NCI-H2107 treated with DMSO at 0.1 percent for 48 hours (cell line): ENCODE measurements at regions not wholly inside any gene's neighbourhood (a gene's known extent, or its start where the extent isn't known, plus 50 kb on each side); places are given as distances from the start of the nearest gene placed in this dataset.
"Not testable (repeated sequence)": the region's sequence is repeated elsewhere in the genome, so short reads cannot be mapped to it uniquely, and the experiment has no call there.

Experiments used
- DNase-seq: peaks from one replicate; lab custom pipeline; 2025; ENCODE audit not compliant: unreplicated experiment; lab: John Stamatoyannopoulos, UW

DNA sequence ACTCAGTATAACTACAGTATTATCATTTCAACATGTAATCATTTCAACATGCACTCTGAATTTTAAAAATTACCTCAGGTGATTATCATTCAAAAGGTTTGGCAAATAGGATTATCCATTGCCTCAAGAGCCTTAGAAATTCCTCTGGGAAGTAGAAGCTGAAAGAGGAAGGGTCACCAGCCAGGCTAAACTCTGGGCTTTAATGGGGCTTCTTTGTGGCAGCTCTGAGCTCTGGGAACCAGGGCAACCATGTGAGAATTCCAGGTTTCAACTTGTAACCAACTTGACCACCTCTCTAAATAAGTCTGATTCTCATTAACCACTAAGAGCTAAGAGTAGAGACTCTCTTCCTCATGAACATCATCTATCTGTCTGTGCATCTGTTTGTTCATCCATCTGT lies 117.2 kb upstream of the MED14 start:
- no peak for DNase-seq

DNA sequence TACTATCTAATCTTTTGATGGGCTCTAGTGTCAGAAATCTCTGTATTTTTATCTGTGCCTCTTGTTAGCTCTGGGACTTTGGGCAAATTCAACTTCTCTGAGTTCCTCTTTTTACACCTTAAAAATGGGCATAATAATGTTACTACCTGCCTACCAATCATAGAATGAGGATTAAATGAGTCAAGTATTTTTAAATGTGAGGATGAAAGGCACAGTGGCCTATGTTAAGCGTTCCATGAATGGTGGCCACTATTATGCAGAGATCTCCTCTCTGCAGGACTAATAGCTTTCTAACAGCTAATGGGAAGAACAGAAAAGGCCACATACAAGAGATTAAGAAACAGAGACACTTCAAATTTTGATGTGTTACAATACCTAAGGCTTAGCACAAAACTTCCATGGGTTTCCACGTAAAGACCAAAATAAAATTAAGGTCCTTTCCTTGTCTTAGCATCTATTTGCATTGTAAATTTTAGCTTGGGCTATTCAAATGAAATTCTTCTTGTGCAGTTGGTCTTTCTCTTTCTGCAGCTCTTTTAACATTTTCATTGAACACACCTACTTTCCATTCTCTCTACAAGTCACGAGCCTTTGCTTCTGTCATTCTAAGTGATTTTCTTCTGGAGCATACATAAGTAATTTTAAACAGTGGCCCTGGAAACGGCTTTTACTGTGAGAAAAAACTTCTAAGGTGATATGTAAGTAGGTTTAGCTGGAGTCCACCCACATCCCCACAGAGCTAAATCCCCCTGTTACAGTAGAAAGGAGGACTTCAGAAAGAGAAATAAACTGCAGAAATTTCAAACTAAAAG lies 117.9 kb upstream of the MED14 start:
- DNase-seq = no peak

DNA sequence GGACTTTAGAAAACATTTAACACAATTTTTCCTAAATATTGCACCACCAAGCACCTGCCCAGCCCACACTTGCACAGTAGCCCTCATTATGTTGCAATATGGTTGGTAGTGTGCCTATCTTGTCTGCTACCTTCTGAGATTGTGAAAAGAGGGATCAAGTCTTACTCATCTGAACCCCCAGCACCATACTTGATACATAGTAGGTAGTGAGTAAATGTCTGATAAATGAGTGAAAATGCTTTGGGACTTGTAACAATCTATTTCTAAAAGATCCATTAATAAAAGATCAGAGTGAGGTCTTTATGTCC lies 118.4 kb upstream of the MED14 start:
- DNase-seq = no peak

DNA sequence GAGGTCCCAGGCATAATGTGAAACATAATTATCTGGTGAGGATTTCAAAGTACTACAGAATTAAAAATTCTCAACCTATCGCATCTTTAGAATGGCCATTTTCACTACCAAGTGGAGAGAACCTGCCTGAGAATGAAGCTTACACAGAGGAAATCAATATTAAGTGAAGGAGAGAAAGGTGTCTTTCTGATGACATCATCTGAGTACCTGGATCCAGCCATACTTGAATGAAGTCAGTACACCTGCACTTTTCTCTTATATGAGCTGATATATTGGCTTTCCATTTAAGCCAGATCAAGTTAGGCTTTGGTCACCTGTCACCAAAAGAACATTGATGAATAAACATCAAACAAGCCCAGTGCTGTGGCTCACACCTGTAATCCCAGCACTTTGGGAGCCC lies 118.9 kb upstream of the MED14 start:
- no peak for DNase-seq

DNA sequence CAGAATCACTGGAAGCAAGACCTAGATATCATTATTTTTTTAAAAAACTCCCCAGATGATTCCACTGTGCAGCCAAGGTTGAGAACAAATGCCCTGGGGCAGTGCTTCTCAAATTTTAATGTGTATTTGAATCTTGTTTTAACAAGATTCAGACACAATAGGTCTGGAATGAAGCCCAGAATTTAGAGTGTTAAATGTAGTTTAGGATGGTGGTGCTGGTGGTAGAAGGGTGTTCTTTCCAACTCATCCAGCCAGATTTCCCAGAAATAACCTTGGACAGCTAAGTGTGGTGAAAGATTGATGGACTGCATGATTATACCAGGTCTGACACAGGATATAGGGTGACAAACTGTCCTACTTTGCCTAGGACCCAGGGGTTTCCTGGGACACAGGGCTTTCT lies 120.1 kb upstream of the MED14 start:
- no peak for DNase-seq

DNA sequence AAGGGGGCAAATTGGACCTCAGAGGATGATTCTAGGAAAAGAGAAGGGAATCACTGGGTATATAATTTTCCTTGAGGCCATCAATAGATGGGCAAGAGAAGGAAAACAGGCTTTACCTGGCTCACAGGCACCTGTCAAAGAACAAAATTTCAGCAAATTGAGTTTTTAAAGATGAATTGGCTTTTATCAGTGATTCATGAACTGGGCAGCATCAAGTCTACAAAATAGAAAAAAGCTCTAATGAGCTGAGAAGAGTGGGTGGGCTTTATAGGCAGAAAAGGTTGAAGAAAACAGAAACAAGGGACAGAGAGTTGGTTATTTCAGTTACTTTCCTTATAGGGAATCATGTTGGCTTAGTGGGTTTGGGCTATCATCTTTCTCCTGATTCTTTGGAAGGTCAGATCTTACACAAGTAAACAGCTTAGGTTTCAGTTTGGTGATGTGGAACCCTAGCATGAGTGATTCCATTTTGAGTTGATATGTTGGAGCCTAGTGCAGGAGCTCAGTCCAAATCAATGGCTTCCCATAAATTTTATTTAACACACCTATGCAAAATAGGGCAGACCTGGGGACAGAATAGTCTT lies 120.7 kb upstream of the MED14 start:
- DNase-seq = no peak

DNA sequence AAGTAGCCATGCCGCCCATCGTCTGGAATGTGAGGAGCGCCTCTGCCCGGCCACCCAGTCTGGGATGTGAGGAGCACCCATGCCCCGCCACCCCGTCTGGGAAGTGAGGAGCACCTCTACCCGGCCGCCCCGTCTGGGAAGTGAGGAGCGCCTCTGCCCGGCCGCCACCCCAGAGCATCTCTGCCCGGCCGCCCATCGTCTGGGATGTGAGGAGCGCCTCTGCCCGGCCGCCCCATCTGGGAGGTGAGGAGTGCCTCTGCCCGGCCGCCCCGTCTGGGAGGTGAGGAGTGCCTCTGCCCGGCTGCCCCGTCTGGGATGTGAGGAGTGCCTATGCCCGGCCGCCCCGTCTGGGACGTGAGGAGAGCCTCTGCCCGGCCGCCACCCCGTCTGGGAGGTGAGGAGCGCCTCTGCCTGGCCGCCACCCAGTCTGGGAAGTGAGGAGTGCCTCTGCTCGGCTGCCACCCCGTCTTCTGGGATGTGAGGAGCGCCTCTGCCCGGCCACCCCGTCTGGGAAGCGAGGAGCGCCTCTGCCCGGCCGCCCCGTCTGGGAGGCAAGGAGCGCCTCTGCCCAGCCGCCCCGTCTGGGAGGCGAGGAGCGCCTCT lies 126.7 kb upstream of the MED14 start:
- not testable (repeated sequence) for DNase-seq

DNA sequence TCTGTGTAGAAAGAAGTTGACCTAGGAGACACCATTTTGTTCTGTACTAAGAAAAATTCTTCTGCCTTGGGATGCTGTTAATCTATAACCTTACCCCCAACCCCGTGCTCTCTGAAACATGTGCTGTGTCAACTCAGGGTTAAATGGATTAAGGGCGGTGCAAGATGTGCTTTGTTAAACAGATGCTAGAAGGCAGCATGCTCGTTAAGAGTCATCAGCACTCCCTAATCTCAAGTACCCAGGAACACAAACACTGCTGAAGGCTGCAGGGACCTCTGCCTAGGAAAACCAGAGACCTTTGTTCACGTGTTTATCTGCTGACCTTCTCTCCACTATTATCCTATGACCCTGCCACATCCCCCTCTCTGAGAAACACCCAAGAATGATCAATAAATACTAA lies 127.9 kb upstream of the MED14 start:
- DNase-seq = not testable (repeated sequence)

DNA sequence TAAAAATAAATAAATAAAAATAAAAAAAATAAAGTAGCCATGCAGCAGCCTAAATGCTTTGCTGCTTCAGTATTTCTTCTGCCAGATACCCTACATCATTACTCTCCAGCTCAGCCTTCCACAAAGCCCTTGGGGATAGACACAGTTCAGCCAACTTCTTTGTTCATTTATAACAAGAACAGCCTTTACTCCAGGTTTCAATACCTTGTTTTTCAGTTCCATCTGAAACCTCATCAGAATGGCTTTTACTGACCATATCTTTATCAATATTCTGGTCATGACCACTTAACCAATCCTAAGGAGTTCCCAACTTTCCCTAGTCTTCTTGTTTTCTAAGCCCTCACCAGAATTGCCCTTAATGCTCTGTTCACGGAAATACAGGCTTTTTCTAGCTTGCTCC lies 128.3 kb upstream of the MED14 start:
- no peak for DNase-seq

DNA sequence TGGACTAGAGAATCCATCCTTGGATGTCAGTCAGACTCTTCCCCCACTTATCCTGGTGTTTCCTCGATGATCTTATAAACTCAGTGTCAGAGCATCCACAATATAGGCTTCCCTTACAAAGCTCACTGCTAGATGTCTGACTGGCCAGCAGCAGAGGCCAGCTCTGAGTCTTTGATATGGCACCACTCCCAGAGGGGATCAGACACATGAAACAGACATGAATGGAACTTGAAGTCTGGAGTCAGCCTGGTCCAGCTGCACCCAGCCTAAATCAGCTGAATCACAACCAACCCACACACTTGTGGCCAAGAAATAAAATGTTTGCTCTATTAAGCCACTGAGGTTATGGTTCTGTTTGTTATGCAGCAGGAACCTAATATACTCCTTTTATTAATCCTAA lies 129.6 kb upstream of the MED14 start:
- no peak for DNase-seq

DNA sequence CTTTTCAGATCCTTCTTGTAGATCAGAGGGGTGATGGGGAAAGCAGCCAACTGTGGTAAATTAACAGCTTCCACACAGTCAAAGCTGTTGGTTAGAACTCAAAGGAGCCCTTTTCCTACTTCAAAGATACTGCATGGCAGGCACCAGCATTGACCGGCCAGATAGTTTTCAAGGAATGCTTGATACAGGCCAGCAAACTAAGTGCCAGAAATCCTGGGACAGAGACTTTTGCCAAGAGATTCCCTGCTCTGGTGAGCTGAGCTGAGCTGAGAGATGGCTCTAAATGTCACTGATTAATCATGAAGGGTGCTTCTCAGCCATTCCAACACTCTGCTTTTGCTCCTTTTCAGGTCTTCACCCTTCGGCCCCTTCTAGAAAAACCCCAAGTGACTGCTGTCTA lies 131.6 kb upstream of the MED14 start:
- DNase-seq = no peak

DNA sequence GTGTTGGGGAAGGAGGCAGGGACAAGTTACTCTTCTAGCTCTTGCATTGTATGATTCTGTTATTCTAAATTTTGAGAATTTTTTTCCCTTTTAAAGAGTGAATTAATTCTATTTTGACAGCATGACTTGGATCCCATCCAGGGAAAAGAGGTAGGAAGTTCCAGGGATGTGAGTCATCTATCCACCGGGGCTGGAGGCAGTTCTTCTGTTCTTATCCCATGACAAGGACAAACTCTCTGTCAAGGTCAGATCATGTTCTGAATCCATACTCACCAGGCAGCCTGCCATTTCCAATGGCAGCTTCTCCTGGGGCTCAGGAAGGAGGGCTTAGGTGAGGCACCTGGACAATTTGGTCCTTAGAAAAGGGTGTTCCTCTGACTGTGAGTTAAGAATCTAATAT lies 132.0 kb upstream of the MED14 start:
- DNase-seq = no peak

DNA sequence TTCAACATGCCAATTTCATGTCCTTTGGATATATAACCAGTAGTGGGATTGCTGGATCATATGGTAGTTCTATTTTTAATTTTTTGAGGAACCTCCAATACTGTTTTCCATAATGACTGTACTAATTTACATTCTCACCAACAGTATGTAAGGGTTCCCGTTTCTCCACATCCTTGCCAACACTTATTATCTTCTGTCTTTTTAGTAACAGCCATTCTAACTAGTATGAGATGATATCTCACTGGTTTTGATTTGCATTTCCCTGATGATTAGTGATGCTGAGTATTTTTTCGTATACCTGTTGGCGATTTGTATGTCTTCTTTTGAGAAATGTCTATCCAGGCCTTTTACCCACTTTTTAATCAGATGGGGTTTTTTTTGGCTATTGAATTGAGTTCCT lies 133.5 kb upstream of the MED14 start:
- DNase-seq = no peak

DNA sequence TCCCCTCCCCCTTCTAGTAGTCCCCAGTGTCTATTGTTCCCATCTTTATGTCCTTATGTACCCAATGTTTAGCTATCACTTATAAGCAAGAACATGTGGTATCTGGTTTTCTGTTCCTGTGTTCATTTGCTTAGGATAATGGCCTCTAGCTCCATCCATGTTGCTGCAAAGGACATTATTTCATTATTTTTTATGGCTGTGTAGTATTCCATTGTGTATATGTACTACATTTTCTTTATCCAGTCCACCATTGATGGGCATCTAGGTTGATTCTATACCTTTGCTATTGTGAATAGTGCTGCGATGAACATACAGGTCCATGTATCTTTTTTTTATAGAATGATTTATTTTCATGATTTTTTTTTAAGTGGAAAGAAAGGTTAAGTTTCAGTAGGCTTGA lies 135.6 kb upstream of the MED14 start:
- DNase-seq = not testable (repeated sequence)

DNA sequence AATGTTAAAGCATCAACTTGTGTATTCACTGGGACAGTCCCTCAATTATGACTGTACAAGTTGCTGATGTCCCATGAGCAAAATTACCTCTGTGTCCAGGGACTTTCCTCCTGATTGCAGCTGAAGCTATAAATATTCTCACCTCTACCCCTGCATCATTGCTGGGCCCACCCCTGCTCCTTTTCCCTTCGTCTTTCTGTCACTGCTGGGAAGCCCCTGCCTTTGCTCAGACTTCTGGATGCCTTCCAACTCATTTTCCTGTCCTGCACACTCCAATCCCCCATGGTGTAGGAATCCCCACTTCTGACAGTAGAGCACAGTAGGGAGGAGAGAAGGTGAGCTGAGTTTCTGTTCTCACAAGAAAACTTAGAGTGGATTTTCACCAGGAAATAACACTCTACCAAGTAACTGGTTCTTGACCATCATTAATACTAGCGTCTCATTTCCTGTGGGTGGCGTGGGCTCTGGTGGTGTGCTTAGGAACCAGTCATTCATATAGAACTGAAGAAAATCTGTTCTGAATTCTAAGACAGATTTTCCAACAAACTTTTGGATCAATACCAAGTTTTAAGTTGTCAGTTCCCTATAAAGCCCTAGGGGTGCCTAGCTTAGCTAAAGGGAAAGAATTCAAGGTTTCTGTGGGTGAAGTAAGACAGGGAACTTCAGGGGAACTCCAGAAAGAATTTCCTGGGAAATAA lies 136.2 kb upstream of the MED14 start:
- no peak for DNase-seq

DNA sequence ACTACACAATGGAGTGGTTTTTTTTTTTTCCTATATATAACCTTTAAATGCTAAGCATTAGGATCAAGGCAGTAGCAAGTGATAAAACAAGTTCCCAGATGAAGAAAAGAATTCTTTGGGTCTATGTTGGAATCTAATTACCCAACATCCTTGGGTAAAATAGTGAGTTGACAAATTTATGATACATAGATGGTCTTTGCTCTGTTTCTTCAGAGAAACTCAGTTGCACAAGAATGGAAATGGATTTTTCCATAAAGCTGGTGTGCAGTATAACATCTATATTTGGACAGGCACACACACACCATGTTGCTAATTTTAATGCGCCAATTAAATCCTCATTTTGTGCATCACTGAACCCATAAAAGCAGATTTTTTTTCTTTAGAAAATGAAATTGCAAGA lies 137.0 kb upstream of the MED14 start:
- DNase-seq = no peak

DNA sequence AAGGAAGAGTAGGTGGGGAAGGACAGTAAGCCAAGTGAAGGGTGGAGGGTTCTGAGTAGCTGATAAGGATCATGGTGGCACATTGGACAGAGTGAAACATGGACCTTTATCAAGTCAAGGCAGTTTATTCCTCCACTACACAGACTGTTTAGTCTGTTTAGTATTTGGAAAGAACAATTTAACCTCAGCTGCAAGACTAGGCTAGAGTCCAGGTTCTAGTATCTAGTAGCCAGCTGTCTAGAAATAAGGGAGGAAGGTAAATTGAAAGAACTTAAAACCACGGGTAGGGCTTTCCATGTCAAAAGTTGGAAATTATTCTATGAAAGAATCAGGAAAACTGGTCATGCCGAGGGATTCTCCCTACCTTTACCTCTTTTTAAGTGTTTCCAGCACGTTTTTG lies 140.1 kb upstream of the MED14 start:
- DNase-seq = no peak

DNA sequence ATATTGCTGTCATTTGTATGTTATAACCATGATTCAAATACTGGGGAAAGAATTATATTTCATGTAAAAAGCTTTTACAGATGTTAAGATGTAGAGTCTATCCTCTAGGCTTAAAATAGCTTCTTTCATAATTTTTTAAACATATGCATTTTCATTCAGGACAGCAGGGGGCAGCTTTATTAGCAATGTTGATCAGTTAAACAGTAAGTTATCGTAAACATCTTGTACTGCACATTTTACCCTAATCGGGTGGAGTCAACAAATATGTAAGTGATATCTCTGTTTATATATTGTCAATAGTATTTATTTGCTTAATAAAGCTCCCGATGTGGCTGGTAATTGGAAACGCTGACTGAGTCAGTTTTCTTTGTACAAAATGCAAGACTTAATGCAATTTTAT lies 142.5 kb upstream of the MED14 start:
- no peak for DNase-seq

DNA sequence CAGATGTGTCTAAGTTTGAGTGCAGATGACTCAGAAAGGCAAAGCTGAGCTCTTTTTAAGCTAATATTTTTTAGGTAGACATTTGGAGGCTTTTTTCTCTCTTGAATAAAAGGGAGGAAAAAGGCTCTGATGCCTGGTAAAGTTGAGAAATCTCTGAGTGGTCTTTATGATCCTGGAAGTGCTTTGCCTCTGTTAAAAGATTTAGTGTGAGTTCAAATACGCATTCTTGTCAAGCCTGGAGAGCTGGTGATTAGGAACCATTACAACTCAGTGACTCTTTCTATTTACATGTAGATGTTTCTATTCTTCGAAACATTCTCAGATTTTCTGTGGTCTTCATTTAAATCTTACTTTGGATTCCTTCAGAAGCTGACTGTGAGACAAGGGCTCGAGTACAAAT lies 143.4 kb upstream of the MED14 start:
- DNase-seq = no peak

DNA sequence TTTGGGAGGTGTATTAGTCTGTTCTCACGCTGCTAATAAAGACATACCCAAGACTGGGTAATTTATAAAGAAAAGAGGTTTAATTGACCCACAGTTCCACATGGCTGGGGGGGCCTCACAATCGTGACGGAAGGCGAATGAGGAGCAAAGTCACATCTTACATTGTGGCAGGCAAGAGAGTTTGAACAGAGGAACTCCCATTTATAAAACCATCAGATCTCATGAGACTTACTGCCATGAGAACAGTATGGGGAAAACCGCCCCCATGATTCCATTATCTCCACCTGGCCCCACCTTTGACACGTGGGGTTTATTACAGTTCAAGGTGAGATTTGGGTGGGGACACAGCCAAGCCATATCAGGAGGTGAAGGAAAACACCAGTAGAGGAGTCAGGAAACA lies 143.8 kb upstream of the MED14 start:
- DNase-seq = not testable (repeated sequence)

DNA sequence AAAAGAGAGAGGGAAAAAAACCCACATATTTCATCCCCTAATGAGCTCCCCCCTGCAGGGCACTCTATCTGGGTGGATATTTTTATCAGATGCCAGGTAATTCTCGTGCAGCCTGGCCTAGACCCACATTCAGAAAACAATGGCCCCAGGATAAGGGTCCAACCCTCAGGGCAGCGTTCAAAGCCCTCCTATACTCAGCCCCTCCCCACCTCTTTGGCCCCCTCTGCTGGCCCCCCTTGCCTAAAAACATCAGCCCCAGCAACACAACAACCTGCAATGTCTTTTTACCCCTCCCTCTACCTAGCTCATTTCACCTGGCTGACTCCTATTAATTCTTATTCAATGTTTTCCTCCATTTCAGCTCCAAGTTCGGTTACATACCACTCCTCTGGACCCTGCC lies 145.4 kb upstream of the MED14 start:
- DNase-seq = no peak

DNA sequence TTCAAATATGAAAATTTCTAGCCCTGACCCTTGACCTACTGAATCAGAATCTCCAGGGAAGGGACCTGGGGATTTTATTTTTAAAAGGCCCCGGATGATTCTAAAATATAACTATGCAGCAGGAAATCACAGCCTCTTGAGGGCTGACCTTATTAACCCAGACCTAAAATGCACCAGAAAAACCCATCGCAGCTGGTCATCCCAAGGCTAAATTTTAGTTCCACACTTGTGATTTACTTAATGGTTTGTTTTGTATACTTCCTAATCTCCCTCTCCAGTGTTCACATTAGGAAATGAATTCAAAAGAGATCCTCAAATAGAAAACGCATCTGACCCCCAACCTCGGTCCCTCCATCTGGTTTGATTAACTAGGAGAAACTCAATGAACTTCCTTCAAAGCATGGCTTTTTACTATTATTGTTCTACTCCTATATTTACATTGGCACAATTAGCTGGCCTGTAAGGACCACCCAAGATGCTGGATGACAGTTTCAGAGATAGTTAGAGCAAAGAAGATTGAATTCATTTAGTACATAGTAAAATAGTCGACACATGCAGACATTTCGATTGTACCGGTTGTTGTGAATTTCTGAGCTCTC lies 147.8 kb upstream of the MED14 start:
- DNase-seq = no peak
